Esophagus squamous epithelium (tissue), 4 donors: ENCODE measurements at regions not wholly inside any gene's neighbourhood (a gene's known extent, or its start where the extent isn't known, plus 50 kb on each side); places are given as distances from the start of the nearest gene placed in this dataset.

Experiments used
- POLR2A ChIP-seq, 4 donors: fragments of 450-650 bp; IDR thresholded peaks; one replicate each; pipeline ENCODE4 v1.6.1; 2017; ENCODE audit warnings: antibody characterized with exemption in 4 of 4, mild to moderate bottlenecking in 4 of 4, moderate library complexity in 3 of 4
- TF ChIP-seq, protein P1 (sequence below), 6 experiments: fragments of 450-650 bp in 4 of 6; fragments of 200-600 bp in 2 of 6; sonication (generic) in 2 of 6; IDR thresholded peaks; one replicate each; pipeline ENCODE4 v1.5.1; 2016 to 2019; ENCODE audit warnings: antibody characterized with exemption in 6 of 6, mild to moderate bottlenecking in 4 of 6, moderate library complexity in 4 of 6

- TF ChIP-seq, protein P1, sequence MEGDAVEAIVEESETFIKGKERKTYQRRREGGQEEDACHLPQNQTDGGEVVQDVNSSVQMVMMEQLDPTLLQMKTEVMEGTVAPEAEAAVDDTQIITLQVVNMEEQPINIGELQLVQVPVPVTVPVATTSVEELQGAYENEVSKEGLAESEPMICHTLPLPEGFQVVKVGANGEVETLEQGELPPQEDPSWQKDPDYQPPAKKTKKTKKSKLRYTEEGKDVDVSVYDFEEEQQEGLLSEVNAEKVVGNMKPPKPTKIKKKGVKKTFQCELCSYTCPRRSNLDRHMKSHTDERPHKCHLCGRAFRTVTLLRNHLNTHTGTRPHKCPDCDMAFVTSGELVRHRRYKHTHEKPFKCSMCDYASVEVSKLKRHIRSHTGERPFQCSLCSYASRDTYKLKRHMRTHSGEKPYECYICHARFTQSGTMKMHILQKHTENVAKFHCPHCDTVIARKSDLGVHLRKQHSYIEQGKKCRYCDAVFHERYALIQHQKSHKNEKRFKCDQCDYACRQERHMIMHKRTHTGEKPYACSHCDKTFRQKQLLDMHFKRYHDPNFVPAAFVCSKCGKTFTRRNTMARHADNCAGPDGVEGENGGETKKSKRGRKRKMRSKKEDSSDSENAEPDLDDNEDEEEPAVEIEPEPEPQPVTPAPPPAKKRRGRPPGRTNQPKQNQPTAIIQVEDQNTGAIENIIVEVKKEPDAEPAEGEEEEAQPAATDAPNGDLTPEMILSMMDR (IDR thresholded peaks at IDR 0.05), result no peak
- TF ChIP-seq POLR2A (IDR thresholded peaks at IDR 0.05), result no peak
These were observed 350.6 kb downstream of the CDH11 start for GRCh38 chr16:64771273-64771672.
